Erythroblast (primary cell): ENCODE measurements at regions not wholly inside any gene's neighbourhood (a gene's known extent, or its start where the extent isn't known, plus 50 kb on each side); places are given as distances from the start of the nearest gene placed in this dataset.

Experiments
- GATA1 ChIP-seq: IDR thresholded peaks from 2 replicates; pipeline ENCODE4 v1.6.1; 2011; ENCODE audit warnings: low read depth, mild to moderate bottlenecking, control low read depth, low read length, moderate library complexity
- POLR2A ChIP-seq: IDR thresholded peaks from 2 replicates; pipeline ENCODE4 v1.6.1; 2011; ENCODE audit warnings: mild to moderate bottlenecking, low read length

- TF ChIP-seq POLR2A: no peak
- no peak for TF ChIP-seq GATA1
Measured at GRCh38 chr6:134707342-134708031, 242.4 kb downstream of the ALDH8A1 start.
